Keratinocyte (primary cell): ENCODE measurements at regions not wholly inside any gene's neighbourhood (a gene's known extent, or its start where the extent isn't known, plus 50 kb on each side); places are given as distances from the start of the nearest gene placed in this dataset.

Source experiments
- DNase-seq: peaks from one replicate; pipeline ENCODE4 v3.0.0-alpha.2; 2011; ENCODE audit warnings: low read depth, missing footprints, low spot score
- FAIRE-seq: peaks from 2 replicates; lab custom pipeline; 2011; peaks lifted over from hg19 to GRCh38; lab: Jason Lieb, UNC
- H2AFZ ChIP-seq: 2 replicates; pipeline ENCODE4 v1.6.0; 2012; ENCODE audit warnings: low read length, control low read depth, inconsistent platforms; ENCODE audit not compliant: control insufficient read depth
- H3K27ac ChIP-seq: 2 replicates; pipeline ENCODE4 v1.5.1; 2011; ENCODE audit warnings: low read length; ENCODE audit not compliant: control insufficient read depth, insufficient read depth
- H3K27me3 ChIP-seq: 3 replicates; pipeline ENCODE4 v1.6.0; 2011; ENCODE audit warnings: low read length; ENCODE audit not compliant: control insufficient read depth, insufficient read depth; ENCODE audit errors: extremely low read depth
- H3K36me3 ChIP-seq, 2 experiments: 2 replicates in 1 of 2; 3 replicates in 1 of 2; pipeline ENCODE4 v1.5.1; 2011; ENCODE audit warnings: low read length in 2 of 2, mild to moderate bottlenecking in 1 of 2; ENCODE audit not compliant: control insufficient read depth in 2 of 2, insufficient read depth in 2 of 2; ENCODE audit errors: extremely low read depth in 1 of 2
- H3K4me1 ChIP-seq: 3 replicates; pipeline ENCODE4 v1.5.1; 2011; ENCODE audit warnings: low read length; ENCODE audit not compliant: control insufficient read depth, insufficient read depth; ENCODE audit errors: extremely low read depth
- H3K4me2 ChIP-seq: 3 replicates; pipeline ENCODE4 v1.6.0; 2011; ENCODE audit warnings: low read depth, low read length; ENCODE audit not compliant: control insufficient read depth, insufficient read depth; ENCODE audit errors: extremely low read depth
- H3K4me3 ChIP-seq, 3 experiments: fragments of 200-600 bp in 1 of 3; sonication (generic) in 1 of 3; 2 replicates in 2 of 3; 3 replicates in 1 of 3; pipeline ENCODE4 v1.5.1; 2011 to 2016; ENCODE audit warnings: low read length in 3 of 3, mild to moderate bottlenecking in 3 of 3, control low read depth in 2 of 3, inconsistent platforms in 1 of 3, low read depth in 1 of 3, mixed read lengths in 1 of 3, mixed run types in 1 of 3, moderate library complexity in 1 of 3; ENCODE audit not compliant: control insufficient read depth in 2 of 3, insufficient read depth in 2 of 3; ENCODE audit errors: extremely low read depth in 1 of 3
- H3K79me2 ChIP-seq: 2 replicates; pipeline ENCODE4 v1.6.0; 2012; ENCODE audit warnings: low read length; ENCODE audit not compliant: control insufficient read depth, insufficient read depth
- H3K9ac ChIP-seq: 3 replicates; pipeline ENCODE4 v1.6.0; 2011; ENCODE audit warnings: low read length; ENCODE audit not compliant: control insufficient read depth, insufficient read depth; ENCODE audit errors: extremely low read depth
- H3K9me1 ChIP-seq: 3 replicates; pipeline ENCODE4 v1.6.0; 2011; ENCODE audit warnings: low read length; ENCODE audit not compliant: control insufficient read depth, insufficient read depth; ENCODE audit errors: extremely low read depth
- H3K9me3 ChIP-seq: 2 replicates; pipeline ENCODE4 v1.5.1; 2012; ENCODE audit warnings: low read depth, low read length; ENCODE audit not compliant: control insufficient read depth
- H4K20me1 ChIP-seq: 3 replicates; pipeline ENCODE4 v1.6.0; 2011; ENCODE audit warnings: low read length; ENCODE audit not compliant: control insufficient read depth, insufficient read depth; ENCODE audit errors: extremely low read depth
- EZH2 ChIP-seq: IDR thresholded peaks from one replicate; pipeline ENCODE4 v1.6.1; 2012; ENCODE audit warnings: inconsistent platforms, mild to moderate bottlenecking, low read length, moderate library complexity
- dilution Hi-C: fragments of 300-500 bp; cut with MboI; formaldehyde crosslinking; loops from one replicate; pipeline ENCODE4 v1.7.0; 2020; ENCODE audit warnings: low sequenced_read_pairs; ENCODE audit not compliant: extremely low pct_ligation_motif_present
- TF ChIP-seq, protein P1 (sequence below), 3 experiments: IDR thresholded peaks in 1 of 3; conservative IDR thresholded peaks in 1 of 3; optimal IDR thresholded peaks in 1 of 3; 2 replicates in 2 of 3; 3 replicates in 1 of 3; pipeline versions ENCODE3 to v1.5.1; 2011; ENCODE audit warnings: low read length in 3 of 3, mild to moderate bottlenecking in 3 of 3, moderate library complexity in 2 of 3, control low read depth in 1 of 3, inconsistent platforms in 1 of 3; ENCODE audit not compliant: insufficient read depth in 2 of 3; ENCODE audit errors: extremely low read depth in 1 of 3

DNA sequence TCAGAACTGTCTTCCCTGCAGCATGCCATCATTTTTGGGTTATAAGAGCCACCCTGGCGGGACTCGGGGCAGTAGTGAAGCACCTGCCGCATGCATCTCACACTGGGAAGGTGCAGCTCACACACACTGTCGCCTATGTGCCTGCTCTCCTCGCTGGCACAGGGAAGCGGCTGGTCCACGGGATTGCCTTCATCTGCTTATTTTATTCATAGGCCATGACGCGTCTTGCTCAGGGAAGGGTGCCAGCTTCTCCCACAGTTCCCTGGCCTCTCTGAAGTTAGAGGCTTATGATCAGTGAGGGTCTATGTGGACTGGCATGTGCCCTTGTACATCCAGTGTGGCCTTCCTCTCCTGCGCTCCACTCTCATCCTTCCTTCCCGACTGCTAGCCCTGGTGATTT is 150.0 kb downstream of the KLF12 start:
- Histone ChIP-seq H3K79me2 (no peaks in the 10 kb centered on the region), H3K36me3 (no peaks in the 10 kb centered on the region), H3K9me1 (no peaks in the 10 kb centered on the region), H3K9ac (no peak overlapping the region), H3K4me1 (no peaks in the 10 kb centered on the region), H3K27ac (no peak overlapping the region), H4K20me1 (no peaks in the 10 kb centered on the region), H3K4me2 (no peak overlapping the region), H2AFZ (no peak overlapping the region), H3K27me3 (no peaks in the 10 kb centered on the region), H3K9me3 (no peaks in the 10 kb centered on the region), H3K4me3 (no peak overlapping the region)
- dilution Hi-C loops, result no loop called here
- DNase-seq, result no peak
- no peak for TF ChIP-seq EZH2
- TF ChIP-seq, protein P1, sequence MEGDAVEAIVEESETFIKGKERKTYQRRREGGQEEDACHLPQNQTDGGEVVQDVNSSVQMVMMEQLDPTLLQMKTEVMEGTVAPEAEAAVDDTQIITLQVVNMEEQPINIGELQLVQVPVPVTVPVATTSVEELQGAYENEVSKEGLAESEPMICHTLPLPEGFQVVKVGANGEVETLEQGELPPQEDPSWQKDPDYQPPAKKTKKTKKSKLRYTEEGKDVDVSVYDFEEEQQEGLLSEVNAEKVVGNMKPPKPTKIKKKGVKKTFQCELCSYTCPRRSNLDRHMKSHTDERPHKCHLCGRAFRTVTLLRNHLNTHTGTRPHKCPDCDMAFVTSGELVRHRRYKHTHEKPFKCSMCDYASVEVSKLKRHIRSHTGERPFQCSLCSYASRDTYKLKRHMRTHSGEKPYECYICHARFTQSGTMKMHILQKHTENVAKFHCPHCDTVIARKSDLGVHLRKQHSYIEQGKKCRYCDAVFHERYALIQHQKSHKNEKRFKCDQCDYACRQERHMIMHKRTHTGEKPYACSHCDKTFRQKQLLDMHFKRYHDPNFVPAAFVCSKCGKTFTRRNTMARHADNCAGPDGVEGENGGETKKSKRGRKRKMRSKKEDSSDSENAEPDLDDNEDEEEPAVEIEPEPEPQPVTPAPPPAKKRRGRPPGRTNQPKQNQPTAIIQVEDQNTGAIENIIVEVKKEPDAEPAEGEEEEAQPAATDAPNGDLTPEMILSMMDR (optimal IDR thresholded peaks at IDR 0.05 in 1 of 3, IDR thresholded peaks at IDR 0.05 in 1 of 3, conservative IDR thresholded peaks at IDR 0.05 in 1 of 3; ENCODE audit: extremely low read depth in 1 of 3, insufficient read depth in 2 of 3, low read length in 3 of 3), result no peak
- no peak for FAIRE-seq

DNA sequence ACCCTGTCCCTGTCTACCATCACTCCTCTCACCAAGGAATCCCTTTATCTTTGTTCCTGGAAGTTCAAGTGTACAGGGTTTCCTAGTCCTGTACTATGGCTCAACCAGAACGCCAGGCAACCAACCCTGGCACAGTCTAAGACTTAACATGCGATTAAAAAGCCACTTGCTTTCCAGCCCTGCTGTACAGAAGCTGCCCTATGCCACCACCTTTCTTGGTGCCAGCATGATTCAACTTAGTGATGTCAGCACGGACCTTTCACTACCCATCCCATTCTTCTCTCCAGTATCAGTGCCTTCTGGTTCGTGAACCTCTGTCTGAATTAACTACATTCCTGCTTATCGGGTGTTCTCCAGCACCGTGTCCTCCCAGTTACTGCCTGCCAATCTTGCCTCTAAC is 151.1 kb downstream of the KLF12 start:
- no peak overlapping the region for H2AFZ ChIP-seq
- no peak overlapping the region for H3K4me2 ChIP-seq
- DNase-seq (no peak), FAIRE-seq (no peak)
- TF ChIP-seq, protein P1 (optimal IDR thresholded peaks at IDR 0.05 in 1 of 3, IDR thresholded peaks at IDR 0.05 in 1 of 3, conservative IDR thresholded peaks at IDR 0.05 in 1 of 3; ENCODE audit: extremely low read depth in 1 of 3, insufficient read depth in 2 of 3, low read length in 3 of 3), result no peak
- no peak for TF ChIP-seq EZH2
- H3K4me1 ChIP-seq, result no peaks in the 10 kb centered on the region
- H3K4me3 ChIP-seq, result no peak overlapping the region
- dilution Hi-C loops, result no loop called here
- no peaks in the 10 kb centered on the region for H3K36me3 ChIP-seq
- H4K20me1 ChIP-seq, result no peaks in the 10 kb centered on the region
- no peaks in the 10 kb centered on the region for H3K9me1 ChIP-seq
- no peaks in the 10 kb centered on the region for H3K27me3 ChIP-seq
- no peak overlapping the region for H3K27ac ChIP-seq
- H3K79me2 ChIP-seq, result peaks cover 2% of the 10 kb centered on the region
- no peaks in the 10 kb centered on the region for H3K9me3 ChIP-seq
- no peak overlapping the region for H3K9ac ChIP-seq
